Progenitor cell of endocrine pancreas (in vitro differentiated cells): ENCODE measurements at regions not wholly inside any gene's neighbourhood (a gene's known extent, or its start where the extent isn't known, plus 50 kb on each side); places are given as distances from the start of the nearest gene placed in this dataset.

ENCODE experiments used
- DNase-seq: peaks from one replicate; pipeline ENCODE4 v3.0.0; 2021; ENCODE audit warnings: low spot score; ENCODE audit not compliant: unreplicated experiment
- H3K27ac Mint-ChIP-seq: 2 replicates; pipeline ENCODE4 v1.8.0; 2021; ENCODE audit warnings: mild to moderate bottlenecking, moderate library complexity, mixed read lengths
- H3K27me3 Mint-ChIP-seq: 2 replicates; pipeline ENCODE4 v1.8.0; 2021; ENCODE audit warnings: mixed read lengths
- H3K36me3 Mint-ChIP-seq: 2 replicates; pipeline ENCODE4 v1.8.0; 2022; ENCODE audit warnings: mixed read lengths; ENCODE audit not compliant: insufficient read depth
- H3K4me1 Mint-ChIP-seq: 2 replicates; pipeline ENCODE4 v1.8.0; 2021; ENCODE audit warnings: low read depth, mixed read lengths
- H3K4me3 Mint-ChIP-seq: 2 replicates; pipeline ENCODE4 v1.8.0; 2021; ENCODE audit warnings: low read depth, mild to moderate bottlenecking, moderate library complexity, mixed read lengths
- H3K9me3 Mint-ChIP-seq: 2 replicates; pipeline ENCODE4 v1.8.0; 2021; ENCODE audit warnings: low read depth, mixed read lengths
- TF ChIP-seq, protein P1 (sequence below): fragments of 200-600 bp; sonication (generic); IDR thresholded peaks from one replicate; pipeline ENCODE4 v1.5.0; 2021; ENCODE audit warnings: antibody characterized with exemption, mild to moderate bottlenecking; ENCODE audit not compliant: unreplicated experiment

GRCh38 chr5:174489215-174489614 lies 235.2 kb upstream of the MSX2 start:
- TF ChIP-seq, protein P1, sequence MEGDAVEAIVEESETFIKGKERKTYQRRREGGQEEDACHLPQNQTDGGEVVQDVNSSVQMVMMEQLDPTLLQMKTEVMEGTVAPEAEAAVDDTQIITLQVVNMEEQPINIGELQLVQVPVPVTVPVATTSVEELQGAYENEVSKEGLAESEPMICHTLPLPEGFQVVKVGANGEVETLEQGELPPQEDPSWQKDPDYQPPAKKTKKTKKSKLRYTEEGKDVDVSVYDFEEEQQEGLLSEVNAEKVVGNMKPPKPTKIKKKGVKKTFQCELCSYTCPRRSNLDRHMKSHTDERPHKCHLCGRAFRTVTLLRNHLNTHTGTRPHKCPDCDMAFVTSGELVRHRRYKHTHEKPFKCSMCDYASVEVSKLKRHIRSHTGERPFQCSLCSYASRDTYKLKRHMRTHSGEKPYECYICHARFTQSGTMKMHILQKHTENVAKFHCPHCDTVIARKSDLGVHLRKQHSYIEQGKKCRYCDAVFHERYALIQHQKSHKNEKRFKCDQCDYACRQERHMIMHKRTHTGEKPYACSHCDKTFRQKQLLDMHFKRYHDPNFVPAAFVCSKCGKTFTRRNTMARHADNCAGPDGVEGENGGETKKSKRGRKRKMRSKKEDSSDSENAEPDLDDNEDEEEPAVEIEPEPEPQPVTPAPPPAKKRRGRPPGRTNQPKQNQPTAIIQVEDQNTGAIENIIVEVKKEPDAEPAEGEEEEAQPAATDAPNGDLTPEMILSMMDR = no peak
- no peak overlapping the region for H3K27ac Mint-ChIP-seq
- no peak overlapping the region for H3K4me3 Mint-ChIP-seq
- no peaks in the 10 kb centered on the region for H3K4me1 Mint-ChIP-seq
- no peak for DNase-seq
- peaks cover 3% of the 10 kb centered on the region for H3K9me3 Mint-ChIP-seq
- H3K36me3 Mint-ChIP-seq = no peaks in the 10 kb centered on the region
- H3K27me3 Mint-ChIP-seq = peaks cover 10% of the 10 kb centered on the region

DNA sequence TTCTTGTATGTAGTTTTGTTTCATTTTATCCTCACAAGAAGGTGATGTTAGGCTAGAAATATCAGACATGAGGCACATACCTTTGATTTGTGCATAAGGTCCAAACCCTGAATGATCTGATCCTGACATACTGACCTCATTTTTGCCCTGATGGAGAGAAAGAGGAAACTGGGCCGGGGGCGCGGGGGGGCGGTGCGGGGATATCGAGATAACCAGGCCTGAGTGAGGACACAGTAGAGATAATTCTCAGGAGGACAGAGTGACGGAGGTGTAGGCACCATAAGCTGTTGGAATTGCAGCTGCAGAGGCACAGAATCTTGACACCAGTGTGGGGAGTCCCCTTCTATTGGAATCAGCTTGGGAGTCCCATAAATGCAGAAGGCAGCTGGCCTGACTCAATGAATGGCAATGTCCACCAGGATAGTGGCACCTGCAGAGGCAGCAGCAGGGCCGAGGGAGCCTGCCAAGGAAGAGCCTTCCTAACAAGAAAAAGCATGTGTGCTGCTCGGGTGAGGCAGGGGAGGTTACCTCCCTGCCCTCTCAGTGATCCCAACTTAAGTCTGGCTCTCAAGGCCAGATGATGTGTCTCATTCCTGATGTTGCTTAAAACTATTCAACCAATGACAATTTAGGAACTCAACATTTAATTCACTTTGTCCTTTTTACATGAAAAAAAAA lies 234.3 kb upstream of the MSX2 start:
- peaks cover 10% of the 10 kb centered on the region for H3K27me3 Mint-ChIP-seq
- no peaks in the 10 kb centered on the region for H3K9me3 Mint-ChIP-seq
- H3K36me3 Mint-ChIP-seq = no peaks in the 10 kb centered on the region
- H3K27ac Mint-ChIP-seq = no peak overlapping the region
- TF ChIP-seq, protein P1 = no peak
- no peaks in the 10 kb centered on the region for H3K4me1 Mint-ChIP-seq
- no peak overlapping the region for H3K4me3 Mint-ChIP-seq
- no peak for DNase-seq

GRCh38 chr5:174490728-174491127 lies 233.7 kb upstream of the MSX2 start:
- Mint-ChIP-seq H3K9me3 (no peaks in the 10 kb centered on the region), H3K4me1 (no peaks in the 10 kb centered on the region), H3K27ac (no peak overlapping the region), H3K4me3 (no peak overlapping the region), H3K36me3 (no peaks in the 10 kb centered on the region), H3K27me3 (peaks cover 10% of the 10 kb centered on the region)
- DNase-seq = no peak
- TF ChIP-seq, protein P1 = no peak

DNA sequence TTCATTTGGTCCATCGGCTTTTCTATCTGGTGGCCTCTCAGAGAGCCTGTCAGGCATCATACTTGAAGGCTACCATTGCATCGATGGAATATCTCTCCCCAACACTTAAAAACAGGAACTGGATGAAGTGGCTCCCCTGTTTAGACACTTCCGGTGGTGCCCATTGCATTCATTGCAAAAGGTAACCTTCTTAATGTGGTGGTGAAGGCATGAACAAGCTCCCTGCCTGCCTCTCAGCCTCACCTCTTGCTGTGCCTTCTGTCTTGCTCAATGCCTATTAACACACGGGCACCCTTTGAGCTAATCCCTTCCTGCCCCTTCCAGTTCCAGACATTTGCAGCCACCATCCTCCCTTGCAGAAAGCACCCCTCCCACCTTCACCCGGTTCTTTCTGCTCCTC lies 233.1 kb upstream of the MSX2 start:
- peaks cover 10% of the 10 kb centered on the region for H3K27me3 Mint-ChIP-seq
- H3K9me3 Mint-ChIP-seq = no peaks in the 10 kb centered on the region
- TF ChIP-seq, protein P1 = no peak
- H3K36me3 Mint-ChIP-seq = no peaks in the 10 kb centered on the region
- H3K27ac Mint-ChIP-seq = no peak overlapping the region
- H3K4me3 Mint-ChIP-seq = no peak overlapping the region
- no peak for DNase-seq
- H3K4me1 Mint-ChIP-seq = no peaks in the 10 kb centered on the region

- no peaks in the 10 kb centered on the region for H3K36me3 Mint-ChIP-seq
- peaks cover 10% of the 10 kb centered on the region for H3K27me3 Mint-ChIP-seq
- no peak overlapping the region for H3K27ac Mint-ChIP-seq
- TF ChIP-seq, protein P1 = no peak
- no peak overlapping the region for H3K4me3 Mint-ChIP-seq
- no peaks in the 10 kb centered on the region for H3K9me3 Mint-ChIP-seq
- no peak for DNase-seq
- no peaks in the 10 kb centered on the region for H3K4me1 Mint-ChIP-seq
Observed at GRCh38 chr5:174491761-174492350, 232.5 kb upstream of the MSX2 start.
